B cell (primary cell): ENCODE measurements at regions not wholly inside any gene's neighbourhood (a gene's known extent, or its start where the extent isn't known, plus 50 kb on each side); places are given as distances from the start of the nearest gene placed in this dataset.
"Not testable (repeated sequence)": the region's sequence is repeated elsewhere in the genome, so short reads cannot be mapped to it uniquely, and the experiment has no call there.

Experiments used
- ATAC-seq: fragments of 200-7000 bp; cut with Tn5 transposase; one replicate; pipeline ENCODE4 v1.10.0; 2021; ENCODE audit warnings: low read depth, mild to moderate bottlenecking, moderate number of reproducible peaks, moderate library complexity
- CTCF ChIA-PET: fragments of 350-600 bp; sonication (Branson Sonifier 250); formaldehyde crosslinking; loops from one replicate; lab custom pipeline; 2021; ENCODE audit warnings: antibody characterized with exemption, inconsistent platforms; lab: Charles Lee
- POLR2A ChIA-PET: fragments of 350-600 bp; sonication (Branson Sonifier 250); formaldehyde crosslinking; loops from one replicate; lab custom pipeline; 2021; ENCODE audit warnings: antibody characterized with exemption; lab: Charles Lee
- DNase-seq: peaks from one replicate; pipeline ENCODE4 v3.0.0; 2013
- H2AFZ ChIP-seq: 2 replicates; pipeline ENCODE4 v1.6.1; 2012; ENCODE audit warnings: mild to moderate bottlenecking, low read depth, low read length; ENCODE audit not compliant: insufficient read depth, poor library complexity, severe bottlenecking
- H3K27ac ChIP-seq, 2 donors: 1 replicate in 1 of 2; 2 replicates in 1 of 2; pipeline ENCODE4 v1.5.1; 2012 to 2013; ENCODE audit warnings: low read length in 2 of 2, mild to moderate bottlenecking in 2 of 2, moderate library complexity in 1 of 2
- H3K27me3 ChIP-seq, 4 experiments: fragments of 200-600 bp in 1 of 4; sonication (generic) in 1 of 4; replicated peaks in 1 of 4; 1 replicate in 2 of 4; 2 replicates in 2 of 4; pipeline versions ENCODE4 v1.6.1 to v1.7.0; 2013 to 2016; ENCODE audit warnings: low read length in 3 of 4, mild to moderate bottlenecking in 2 of 4, mixed read lengths in 1 of 4, moderate library complexity in 1 of 4; ENCODE audit not compliant: insufficient read depth in 4 of 4, control insufficient read depth in 3 of 4; ENCODE audit errors: control extremely low read depth in 1 of 4
- H3K36me3 ChIP-seq, 2 experiments: replicated peaks in 1 of 2; 1 replicate in 1 of 2; 2 replicates in 1 of 2; pipeline versions ENCODE4 v1.6.1 to v1.7.1; 2013; ENCODE audit warnings: low read length in 1 of 2; ENCODE audit not compliant: insufficient read depth in 2 of 2, control insufficient read depth in 1 of 2; ENCODE audit errors: control extremely low read depth in 1 of 2, extremely low read depth in 1 of 2
- H3K4me1 ChIP-seq, 2 donors: fragments of 200-600 bp in 1 of 2; sonication (generic) in 1 of 2; 1 replicate in 1 of 2; 2 replicates in 1 of 2; pipeline versions ENCODE4 v1.5.1 to v1.6.1; 2013 to 2017; ENCODE audit warnings: low read length in 2 of 2; ENCODE audit not compliant: control insufficient read depth in 2 of 2, insufficient read depth in 2 of 2
- H3K4me2 ChIP-seq: replicated peaks from 2 replicates; pipeline ENCODE3; 2012; ENCODE audit warnings: mild to moderate bottlenecking, low read depth, low read length; ENCODE audit not compliant: poor library complexity, severe bottlenecking
- H3K4me3 ChIP-seq, 5 experiments: fragments of 200-600 bp in 1 of 5; sonication (generic) in 1 of 5; 1 replicate in 3 of 5; 2 replicates in 2 of 5; pipeline versions ENCODE4 v1.5.1 to v1.7.0; 2011 to 2016; ENCODE audit warnings: low read length in 4 of 5, mild to moderate bottlenecking in 4 of 5, low read depth in 2 of 5, control low read depth in 1 of 5, moderate library complexity in 1 of 5; ENCODE audit not compliant: insufficient read depth in 1 of 5; ENCODE audit errors: control extremely low read depth in 1 of 5, extremely low read depth in 1 of 5
- H3K79me2 ChIP-seq: fragments of 200-600 bp; sonication (generic); one replicate; pipeline ENCODE4 v1.6.0; 2016; ENCODE audit warnings: low read length; ENCODE audit not compliant: control insufficient read depth, insufficient read depth
- H3K9ac ChIP-seq: fragments of 200-600 bp; sonication (generic); 2 replicates; pipeline ENCODE4 v1.6.1; 2017; ENCODE audit warnings: mild to moderate bottlenecking, low read length, moderate library complexity
- H3K9me3 ChIP-seq, 3 donors: one replicate each; pipeline versions ENCODE4 v1.6.1 to v1.7.1; 2013; ENCODE audit warnings: low read length in 2 of 3; ENCODE audit not compliant: control insufficient read depth in 2 of 3, insufficient read depth in 1 of 3; ENCODE audit errors: control extremely low read depth in 1 of 3
- H4K20me1 ChIP-seq: 2 replicates; pipeline ENCODE4 v1.6.0; 2012; ENCODE audit warnings: mild to moderate bottlenecking, low read length; ENCODE audit not compliant: insufficient read depth, control insufficient read depth, poor library complexity, severe bottlenecking
- H3K27ac Mint-ChIP-seq: one replicate; pipeline ENCODE4 v1.8.0; 2021; ENCODE audit warnings: mixed read lengths
- H3K27me3 Mint-ChIP-seq: one replicate; pipeline ENCODE4 v1.8.0; 2021; ENCODE audit warnings: mixed read lengths
- H3K4me1 Mint-ChIP-seq: one replicate; pipeline ENCODE4 v1.8.0; 2021; ENCODE audit warnings: mixed read lengths
- H3K4me3 Mint-ChIP-seq: one replicate; pipeline ENCODE4 v1.8.0; 2021; ENCODE audit warnings: mixed read lengths
- H3K9me3 Mint-ChIP-seq: one replicate; pipeline ENCODE4 v1.8.0; 2022; ENCODE audit warnings: mixed read lengths; ENCODE audit not compliant: insufficient read depth
- CTCF ChIP-seq: fragments of 200-600 bp; IDR thresholded peaks from one replicate; pipeline ENCODE4 v1.8.0; 2022; ENCODE audit warnings: antibody characterized with exemption, mild to moderate bottlenecking
- EZH2 ChIP-seq: IDR thresholded peaks from 2 replicates; pipeline ENCODE4 v1.6.1; 2012; ENCODE audit warnings: borderline replicate concordance, low read depth, mild to moderate bottlenecking, moderate library complexity, low read length; ENCODE audit not compliant: insufficient read depth, poor library complexity, severe bottlenecking
- WGBS: methylation state at CpG from one replicate; pipeline ENCODE4 v1.1.5; 2013; ENCODE audit warnings: missing lambda C conversion rate; ENCODE audit not compliant: insufficient coverage; 5-methylcytosine and 5-hydroxymethylcytosine counted together
- intact Hi-C: fragments of 100-400 bp; cut with micrococcal nuclease; formaldehyde crosslinking; loops from one replicate; pipeline ENCODE4 v1.10.0; 2022

DNA sequence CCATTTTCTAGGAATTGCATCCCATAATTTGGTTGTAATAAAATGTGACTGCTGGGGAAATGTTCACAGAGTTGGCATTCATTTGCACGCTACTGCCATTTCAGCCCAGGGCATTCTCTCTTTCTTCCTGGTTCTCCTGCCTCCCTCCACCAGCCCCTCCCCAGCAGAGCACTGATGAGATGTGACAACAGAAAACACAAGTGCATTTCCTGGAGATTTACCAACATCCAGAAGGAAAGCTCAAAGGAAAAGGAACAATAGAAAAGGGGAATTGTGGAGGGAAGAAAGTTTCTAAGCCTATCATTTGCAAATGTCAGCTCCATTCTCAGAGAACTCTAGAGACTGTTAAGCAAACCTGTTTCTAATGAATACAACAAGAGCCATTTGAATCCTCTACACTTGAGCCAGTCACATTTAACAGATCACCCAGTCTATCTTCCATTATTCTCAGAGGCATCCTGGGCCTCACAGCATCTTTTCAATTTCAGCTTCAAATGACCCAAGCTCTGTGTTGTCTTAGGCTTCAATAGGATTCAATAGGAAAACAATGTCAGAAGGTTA lies 395.6 kb upstream of the PBX1 start:
- Histone ChIP-seq H3K9me3 (no peaks in the 10 kb centered on the region), H3K27me3 (no peaks in the 10 kb centered on the region), H3K79me2 (no peaks in the 10 kb centered on the region), H2AFZ (no peak overlapping the region), H3K4me1 (no peaks in the 10 kb centered on the region), H3K9ac (no peak overlapping the region), H3K4me2 (no peak overlapping the region), H4K20me1 (no peaks in the 10 kb centered on the region), H3K4me3 (no peak overlapping the region), H3K36me3 (no peaks in the 10 kb centered on the region), H3K27ac (no peak overlapping the region)
- ATAC-seq (no peak), DNase-seq (no peak)
- H3K4me3 Mint-ChIP-seq = no peak overlapping the region
- TF ChIP-seq EZH2 (no peak), CTCF (no peak)
- no peaks in the 10 kb centered on the region for H3K27me3 Mint-ChIP-seq
- H3K27ac Mint-ChIP-seq = no peak overlapping the region
- WGBS = no CpG with 5 or more reads among the region's 1 CpG
- intact Hi-C loops = no loop called here
- H3K9me3 Mint-ChIP-seq = peaks cover 9% of the 10 kb centered on the region
- no peaks in the 10 kb centered on the region for H3K4me1 Mint-ChIP-seq
- ChIA-PET CTCF (no interaction called here), POLR2A (no interaction called here)

DNA sequence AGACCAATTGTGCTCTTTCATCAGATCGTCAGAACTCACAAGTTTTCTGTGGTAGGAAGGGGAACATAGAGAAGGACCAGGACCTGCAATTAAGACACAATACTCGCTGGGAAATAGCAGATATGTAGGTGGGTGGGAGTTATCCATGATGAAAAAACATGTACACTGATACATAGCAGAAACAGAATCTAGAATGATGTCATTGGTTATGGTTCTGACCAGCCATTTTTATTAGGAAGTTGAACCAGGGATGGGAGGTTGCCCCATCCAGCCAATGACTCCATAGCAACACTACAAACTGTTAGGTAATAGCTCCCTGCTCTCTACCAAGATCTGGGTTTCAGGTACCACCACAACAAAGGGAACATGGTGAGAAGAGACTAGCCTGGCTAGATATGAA lies 393.5 kb upstream of the PBX1 start:
- ChIA-PET CTCF (no interaction called here), POLR2A (no interaction called here)
- Histone ChIP-seq H3K36me3 (no peaks in the 10 kb centered on the region), H3K4me1 (no peaks in the 10 kb centered on the region), H3K79me2 (no peaks in the 10 kb centered on the region), H3K9ac (no peak overlapping the region), H3K4me3 (no peak overlapping the region), H3K9me3 (no peaks in the 10 kb centered on the region), H2AFZ (no peak overlapping the region), H3K4me2 (no peak overlapping the region), H3K27ac (no peak overlapping the region), H4K20me1 (no peaks in the 10 kb centered on the region), H3K27me3 (no peaks in the 10 kb centered on the region)
- ATAC-seq = no peak
- H3K9me3 Mint-ChIP-seq = peaks cover 14% of the 10 kb centered on the region
- H3K27me3 Mint-ChIP-seq = no peaks in the 10 kb centered on the region
- DNase-seq = no peak
- WGBS = no CpG with 5 or more reads among the region's 2 CpGs
- no peak overlapping the region for H3K4me3 Mint-ChIP-seq
- no peaks in the 10 kb centered on the region for H3K4me1 Mint-ChIP-seq
- TF ChIP-seq CTCF (no peak), EZH2 (no peak)
- no peak overlapping the region for H3K27ac Mint-ChIP-seq
- intact Hi-C loops = no loop called here

DNA sequence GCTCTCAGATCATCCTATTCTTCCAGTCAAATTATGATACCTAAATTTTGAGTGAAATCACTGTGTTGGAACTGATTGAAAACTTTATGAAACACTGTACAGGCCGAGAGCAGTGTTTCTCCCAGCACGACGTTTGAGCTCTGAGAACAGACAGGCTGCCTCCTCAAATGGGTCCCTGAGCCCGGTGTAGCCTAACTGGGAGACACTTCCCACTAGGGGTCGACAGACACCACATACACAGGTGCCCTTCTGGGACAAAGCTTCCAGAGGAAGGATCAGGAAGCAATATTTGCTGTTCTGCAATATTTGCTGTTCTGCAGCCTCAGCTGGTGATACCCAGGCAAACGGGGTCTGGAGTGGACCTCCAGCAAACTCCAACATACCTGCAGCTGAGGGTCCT lies 392.5 kb upstream of the PBX1 start:
- POLR2A ChIA-PET, H3K27ac ChIP-seq, H3K27ac Mint-ChIP-seq, H3K4me1 ChIP-seq, H3K4me3 Mint-ChIP-seq, H2AFZ ChIP-seq, H3K4me1 Mint-ChIP-seq, H3K79me2 ChIP-seq, H3K9me3 ChIP-seq, H4K20me1 ChIP-seq, intact Hi-C loops, ATAC-seq, H3K27me3 Mint-ChIP-seq, H3K4me2 ChIP-seq, DNase-seq, H3K4me3 ChIP-seq, H3K36me3 ChIP-seq, H3K27me3 ChIP-seq, CTCF ChIA-PET, H3K9ac ChIP-seq: not testable (repeated sequence)
- peaks cover 14% of the 10 kb centered on the region for H3K9me3 Mint-ChIP-seq
- WGBS = 78% methylated on average over 5 of the region's 6 CpGs
